ENCODE measurements at regions not wholly inside any gene's neighbourhood (a gene's known extent, or its start where the extent isn't known, plus 50 kb on each side); places are given as distances from the start of the nearest gene placed in this dataset.

GRCh38 chr10:113259576-113260226 lies 293.2 kb upstream of the HABP2 start:
- no peak for DNase-seq (ENCODE audit: low spot score)

GRCh38 chr10:113261161-113261560 lies 291.7 kb upstream of the HABP2 start:
- no peak for DNase-seq (ENCODE audit: low spot score)

- DNase-seq (ENCODE audit: low spot score), result no peak
Observed at GRCh38 chr10:113261611-113262091, 291.2 kb upstream of the HABP2 start.

- no peak for DNase-seq (ENCODE audit: low spot score)
Observed at GRCh38 chr10:113263056-113263455, 289.8 kb upstream of the HABP2 start.

GRCh38 chr10:113264333-113265131 lies 288.3 kb upstream of the HABP2 start:
- no peak for DNase-seq (ENCODE audit: low spot score)

GRCh38 chr10:113266147-113266546 lies 286.7 kb upstream of the HABP2 start:
- DNase-seq (ENCODE audit: low spot score), result no peak

GRCh38 chr10:113267619-113268562 lies 285.0 kb upstream of the HABP2 start:
- DNase-seq (ENCODE audit: low spot score), result no peak

- DNase-seq (ENCODE audit: low spot score), result no peak
Observed at GRCh38 chr10:113269333-113269732, 283.5 kb upstream of the HABP2 start.

GRCh38 chr10:113272511-113272910 lies 280.3 kb upstream of the HABP2 start:
- DNase-seq (ENCODE audit: low spot score), result no peak

- DNase-seq (ENCODE audit: low spot score), result peak; percentile 24
Observed at GRCh38 chr10:113273181-113274163, 279.4 kb upstream of the HABP2 start.

- no peak for DNase-seq (ENCODE audit: low spot score)
Observed at GRCh38 chr10:113274176-113274829, 278.6 kb upstream of the HABP2 start.

- no peak for DNase-seq (ENCODE audit: low spot score)
Observed at GRCh38 chr10:113278221-113278620, 274.6 kb upstream of the HABP2 start.

- DNase-seq (ENCODE audit: low spot score), result no peak
Observed at GRCh38 chr10:113278664-113279063, 274.2 kb upstream of the HABP2 start.

GRCh38 chr10:113279262-113279661 lies 273.6 kb upstream of the HABP2 start:
- no peak for DNase-seq (ENCODE audit: low spot score)

GRCh38 chr10:113282564-113282963 lies 270.3 kb upstream of the HABP2 start:
- DNase-seq (ENCODE audit: low spot score), result no peak

GRCh38 chr10:113283189-113283588 lies 269.7 kb upstream of the HABP2 start:
- no peak for DNase-seq (ENCODE audit: low spot score)

- DNase-seq (ENCODE audit: low spot score), result no peak
Observed at GRCh38 chr10:113284635-113285034, 268.2 kb upstream of the HABP2 start.

GRCh38 chr10:113285305-113285704 lies 267.5 kb upstream of the HABP2 start:
- DNase-seq (ENCODE audit: low spot score), result no peak

- DNase-seq (ENCODE audit: low spot score), result no peak
Observed at GRCh38 chr10:113287592-113287991, 265.3 kb upstream of the HABP2 start.

- DNase-seq (ENCODE audit: low spot score), result no peak
Observed at GRCh38 chr10:113290137-113290536, 262.7 kb upstream of the HABP2 start.

GRCh38 chr10:113291413-113291812 lies 261.4 kb upstream of the HABP2 start:
- DNase-seq (ENCODE audit: low spot score), result no peak

Data from germinal center (tissue), 1 donor.